ENCODE measurements at regions not wholly inside any gene's neighbourhood (a gene's known extent, or its start where the extent isn't known, plus 50 kb on each side); places are given as distances from the start of the nearest gene placed in this dataset.

GRCh38 chr7:121510858-121511482 is 114.9 kb upstream of the FAM3C start:
- no peak for DNase-seq (ENCODE audit: low read depth in 1 of 2, low spot score in 1 of 2)
- TF ChIP-seq POLR2AphosphoS5 (IDR thresholded peaks at IDR 0.05; ENCODE audit: low read depth) = no peak
- TF ChIP-seq CTCF (IDR thresholded peaks at IDR 0.05; ENCODE audit: insufficient read depth, low read length) = no peak
- no peak for TF ChIP-seq REST (IDR thresholded peaks at IDR 0.05; ENCODE audit: insufficient replicate concordance, low read depth)
- no peak for TF ChIP-seq SPI1 (IDR thresholded peaks at IDR 0.05; ENCODE audit: borderline replicate concordance, low read depth)
- TF ChIP-seq GABPA (IDR thresholded peaks at IDR 0.05; ENCODE audit: low read depth) = no peak
- no peak overlapping the region for H3K4me3 ChIP-seq (replicated peaks; ENCODE audit: insufficient read depth, low read length)
- no peaks in the 10 kb centered on the region for H3K27me3 ChIP-seq (ENCODE audit: insufficient read depth, poor library complexity, severe bottlenecking)
- no peak overlapping the region for H3K27ac ChIP-seq (replicated peaks)

GRCh38 chr7:121510302-121510701 is 114.2 kb upstream of the FAM3C start:
- no peak for DNase-seq (ENCODE audit: low read depth in 1 of 2, low spot score in 1 of 2)
- H3K27me3 ChIP-seq (ENCODE audit: insufficient read depth, poor library complexity, severe bottlenecking) = no peaks in the 10 kb centered on the region
- no peak overlapping the region for H3K27ac ChIP-seq (replicated peaks)
- TF ChIP-seq GABPA (IDR thresholded peaks at IDR 0.05; ENCODE audit: low read depth) (no peak), REST (IDR thresholded peaks at IDR 0.05; ENCODE audit: insufficient replicate concordance, low read depth) (no peak), CTCF (IDR thresholded peaks at IDR 0.05; ENCODE audit: insufficient read depth, low read length) (no peak), POLR2AphosphoS5 (IDR thresholded peaks at IDR 0.05; ENCODE audit: low read depth) (no peak), SPI1 (IDR thresholded peaks at IDR 0.05; ENCODE audit: borderline replicate concordance, low read depth) (no peak)
- no peak overlapping the region for H3K4me3 ChIP-seq (replicated peaks; ENCODE audit: insufficient read depth, low read length)

GRCh38 chr7:121505540-121506182 is 109.6 kb upstream of the FAM3C start:
- H3K27ac ChIP-seq (replicated peaks) = no peak overlapping the region
- TF ChIP-seq GABPA (IDR thresholded peaks at IDR 0.05; ENCODE audit: low read depth) (no peak), REST (IDR thresholded peaks at IDR 0.05; ENCODE audit: insufficient replicate concordance, low read depth) (no peak), CTCF (IDR thresholded peaks at IDR 0.05; ENCODE audit: insufficient read depth, low read length) (no peak), SPI1 (IDR thresholded peaks at IDR 0.05; ENCODE audit: borderline replicate concordance, low read depth) (no peak), POLR2AphosphoS5 (IDR thresholded peaks at IDR 0.05; ENCODE audit: low read depth) (no peak)
- no peak overlapping the region for H3K4me3 ChIP-seq (replicated peaks; ENCODE audit: insufficient read depth, low read length)
- H3K27me3 ChIP-seq (ENCODE audit: insufficient read depth, poor library complexity, severe bottlenecking) = no peaks in the 10 kb centered on the region
- DNase-seq (ENCODE audit: low read depth in 1 of 2, low spot score in 1 of 2) = no peak
